LNCAP (cell line): ENCODE measurements at regions not wholly inside any gene's neighbourhood (a gene's known extent, or its start where the extent isn't known, plus 50 kb on each side); places are given as distances from the start of the nearest gene placed in this dataset.

Experiments used
- TF ChIP-seq, protein P1 (sequence below): fragments of 450-650 bp; IDR thresholded peaks from 2 replicates; pipeline ENCODE4 v1.5.1; 2017; ENCODE audit warnings: mild to moderate bottlenecking

DNA sequence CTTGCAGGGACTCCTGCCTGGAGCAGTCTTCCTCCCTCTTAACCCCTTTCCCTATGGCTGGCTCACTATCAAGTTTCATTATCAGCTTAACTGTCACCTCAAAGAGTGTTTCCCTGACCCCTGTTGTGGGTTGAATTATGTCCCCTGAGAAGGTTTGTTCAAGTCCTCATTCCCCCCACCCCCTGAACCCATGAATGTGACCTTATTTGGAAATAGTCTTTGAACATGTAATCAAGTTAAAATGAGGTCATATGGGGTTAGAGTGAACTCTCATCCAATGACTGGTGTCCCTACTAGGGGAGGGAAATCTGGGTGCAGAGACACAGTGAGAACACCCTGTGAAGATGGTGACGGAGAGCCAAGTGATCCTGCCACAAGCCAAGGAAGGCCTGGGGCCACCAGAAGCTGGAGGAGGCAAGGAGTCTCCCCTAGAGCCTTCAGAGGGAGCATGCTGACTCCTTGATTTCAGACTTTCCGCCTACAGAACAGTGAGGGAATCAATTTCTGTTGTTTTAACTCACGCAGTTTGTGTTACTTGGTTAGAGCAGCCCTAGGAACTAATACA is 165.2 kb upstream of the TOP1 start:
- TF ChIP-seq, protein P1, sequence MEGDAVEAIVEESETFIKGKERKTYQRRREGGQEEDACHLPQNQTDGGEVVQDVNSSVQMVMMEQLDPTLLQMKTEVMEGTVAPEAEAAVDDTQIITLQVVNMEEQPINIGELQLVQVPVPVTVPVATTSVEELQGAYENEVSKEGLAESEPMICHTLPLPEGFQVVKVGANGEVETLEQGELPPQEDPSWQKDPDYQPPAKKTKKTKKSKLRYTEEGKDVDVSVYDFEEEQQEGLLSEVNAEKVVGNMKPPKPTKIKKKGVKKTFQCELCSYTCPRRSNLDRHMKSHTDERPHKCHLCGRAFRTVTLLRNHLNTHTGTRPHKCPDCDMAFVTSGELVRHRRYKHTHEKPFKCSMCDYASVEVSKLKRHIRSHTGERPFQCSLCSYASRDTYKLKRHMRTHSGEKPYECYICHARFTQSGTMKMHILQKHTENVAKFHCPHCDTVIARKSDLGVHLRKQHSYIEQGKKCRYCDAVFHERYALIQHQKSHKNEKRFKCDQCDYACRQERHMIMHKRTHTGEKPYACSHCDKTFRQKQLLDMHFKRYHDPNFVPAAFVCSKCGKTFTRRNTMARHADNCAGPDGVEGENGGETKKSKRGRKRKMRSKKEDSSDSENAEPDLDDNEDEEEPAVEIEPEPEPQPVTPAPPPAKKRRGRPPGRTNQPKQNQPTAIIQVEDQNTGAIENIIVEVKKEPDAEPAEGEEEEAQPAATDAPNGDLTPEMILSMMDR: no peak

DNA sequence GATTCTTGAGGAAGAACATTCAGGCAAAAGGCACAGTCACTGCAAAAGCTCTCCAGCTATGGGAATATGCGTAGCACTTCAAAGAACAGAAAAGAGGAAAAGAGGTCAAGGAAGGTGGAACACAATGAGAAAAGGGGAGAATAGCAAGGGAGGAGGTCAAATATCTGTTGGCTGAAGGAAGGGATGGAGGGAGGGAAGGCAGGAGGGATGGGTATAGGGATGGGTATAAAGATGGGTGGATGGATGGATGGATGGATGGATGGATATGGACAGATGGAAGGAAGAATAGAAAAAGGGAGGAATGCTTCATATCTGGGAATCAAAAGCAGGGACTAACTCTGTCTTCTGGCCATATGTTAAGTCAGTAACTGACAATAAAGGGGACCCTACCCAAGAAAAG is 164.2 kb upstream of the TOP1 start:
- TF ChIP-seq, protein P1: no peak

GRCh38 chr20:40865095-40865494 is 163.5 kb upstream of the TOP1 start:
- TF ChIP-seq, protein P1: no peak

- TF ChIP-seq, protein P1: no peak
Measured at GRCh38 chr20:40866056-40866455, 162.6 kb upstream of the TOP1 start.

GRCh38 chr20:40868551-40869217 is 159.9 kb upstream of the TOP1 start:
- TF ChIP-seq, protein P1: no peak

DNA sequence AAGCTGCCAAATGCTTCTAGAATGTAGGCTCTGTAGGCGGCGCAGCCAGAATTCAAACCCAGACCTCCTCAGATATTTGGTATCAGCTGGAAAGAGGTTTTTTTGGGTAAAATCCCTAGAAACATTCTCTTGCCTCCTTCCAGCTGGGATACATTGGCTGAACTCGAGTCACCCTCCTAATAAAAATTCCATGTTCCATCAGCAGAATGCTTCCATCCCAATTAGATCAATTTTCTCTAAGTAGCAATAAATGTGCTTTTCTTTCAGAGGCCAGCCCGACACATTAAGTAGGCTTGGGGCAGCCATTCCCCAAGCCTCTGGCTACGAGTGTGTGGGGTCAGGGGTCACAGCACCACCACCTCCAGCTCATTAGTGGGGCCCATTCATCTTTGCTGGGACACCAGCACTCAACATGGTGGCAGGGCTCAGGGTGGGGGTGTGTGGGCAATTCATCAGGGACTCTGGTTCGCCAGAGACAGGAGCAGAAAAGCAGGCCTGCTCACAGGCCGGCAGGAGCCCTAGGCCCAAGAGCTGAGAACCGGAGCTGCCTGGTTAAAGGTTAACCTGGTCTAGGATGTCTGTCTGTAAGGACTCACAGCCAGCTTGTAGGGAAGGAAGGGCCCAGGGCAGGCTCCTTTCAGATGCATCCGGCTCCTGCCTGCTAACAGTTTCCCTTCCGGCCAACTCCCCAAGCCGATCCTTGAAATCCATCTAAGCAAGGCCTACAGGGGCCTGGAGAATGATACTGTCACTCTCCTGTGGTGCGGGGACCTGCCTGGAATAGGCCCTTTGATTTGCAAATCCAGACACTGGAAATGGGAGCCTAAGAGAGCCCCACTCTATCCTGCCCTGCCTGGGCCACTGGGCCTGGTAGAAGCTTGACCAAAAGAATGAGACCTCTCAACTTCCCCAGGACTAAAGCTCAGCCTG is 159.1 kb upstream of the TOP1 start:
- TF ChIP-seq, protein P1: no peak

DNA sequence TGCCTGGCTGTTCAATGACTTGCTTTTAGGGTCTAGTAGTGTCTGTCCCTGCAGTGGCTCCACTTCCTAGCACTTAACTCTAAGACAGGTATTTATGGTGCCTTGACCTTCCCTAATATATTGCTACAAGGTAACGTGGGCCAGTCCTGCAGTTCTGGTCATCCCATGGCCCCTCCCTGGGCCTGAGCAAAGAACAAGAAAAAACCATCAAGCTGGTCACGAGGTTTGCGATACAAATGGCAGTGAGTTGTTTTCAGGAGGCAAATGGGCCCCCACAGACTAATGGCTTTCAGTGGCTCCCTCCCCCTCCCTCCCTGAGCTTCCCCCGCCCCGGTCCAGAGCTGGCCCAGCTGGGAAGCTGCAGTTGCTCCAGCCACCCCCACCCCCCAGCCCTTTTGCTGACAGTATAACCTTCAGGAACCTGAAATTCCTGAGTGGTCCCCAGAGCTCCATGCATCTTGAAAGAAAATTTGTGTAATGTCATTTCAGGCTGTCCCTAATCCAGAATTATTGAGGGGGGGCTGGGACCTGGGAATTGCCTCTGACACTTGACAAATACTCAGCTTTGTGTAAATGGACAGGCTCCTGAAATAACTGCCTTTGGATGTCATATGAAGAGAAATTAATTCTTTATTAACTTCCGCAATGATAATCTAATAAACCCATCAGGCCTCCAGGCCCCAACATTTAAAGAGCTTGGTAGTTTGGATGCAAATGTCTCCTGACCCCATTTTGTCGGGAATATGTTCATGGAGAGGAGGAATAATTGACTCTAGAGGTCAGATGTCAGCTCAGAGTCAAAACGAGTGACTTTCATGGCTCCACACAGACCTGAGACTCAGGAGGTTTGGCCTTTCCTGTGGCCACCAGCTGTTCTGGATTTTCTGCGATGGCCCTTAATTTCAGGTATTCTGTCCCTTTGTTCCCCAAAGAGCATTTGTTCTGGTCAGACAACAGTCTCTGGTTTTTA is 153.2 kb upstream of the TOP1 start:
- TF ChIP-seq, protein P1: no peak
